ENCODE measurements at regions not wholly inside any gene's neighbourhood (a gene's known extent, or its start where the extent isn't known, plus 50 kb on each side); places are given as distances from the start of the nearest gene placed in this dataset.

DNA sequence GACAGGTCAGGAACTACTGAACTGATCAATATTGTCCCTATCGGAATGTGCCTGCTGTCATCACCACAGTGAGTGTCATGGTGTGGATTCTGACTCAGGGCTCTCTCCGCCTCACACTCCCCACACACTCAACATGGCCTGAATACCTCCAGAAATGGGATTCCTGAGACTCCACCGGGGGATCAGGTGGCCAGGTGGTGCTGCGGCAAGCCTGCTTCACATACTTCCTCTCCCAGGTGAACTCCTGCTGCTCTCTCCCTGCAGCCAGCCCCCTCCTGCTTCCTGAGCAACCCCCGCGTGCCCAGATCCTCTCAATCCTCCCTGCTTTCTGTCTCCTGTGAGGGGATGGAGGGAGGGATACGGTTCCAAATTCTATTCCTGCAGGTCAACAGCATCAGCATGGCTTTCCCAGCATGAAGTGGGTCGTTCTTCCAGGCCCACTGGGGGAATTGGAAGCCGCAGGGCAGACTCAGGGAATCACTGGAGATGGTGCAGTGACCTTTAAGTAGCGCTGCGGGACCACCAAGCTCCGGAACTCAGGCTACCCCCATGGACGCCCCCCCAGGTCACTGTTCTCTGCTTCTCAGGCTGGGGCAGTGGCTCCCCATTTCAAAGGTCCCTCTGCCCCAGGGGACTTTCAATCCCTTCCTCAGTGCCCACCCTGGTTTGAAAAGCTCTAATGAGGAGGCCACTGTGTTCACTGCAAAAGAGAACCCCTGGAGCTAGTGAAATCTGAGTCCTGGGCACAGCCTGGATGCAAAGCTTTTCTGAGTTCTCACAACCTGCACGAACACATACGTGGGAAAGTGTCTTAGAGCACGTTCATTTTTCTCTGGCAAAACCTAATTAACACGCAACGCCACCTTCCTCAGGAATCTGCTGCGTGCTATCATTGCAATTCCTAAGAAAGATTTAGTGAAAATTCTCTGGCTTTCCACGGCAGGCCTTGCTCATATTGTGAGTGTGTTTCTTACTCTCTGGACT lies 168.4 kb downstream of the ZFP36L2 start:
- TF ChIP-seq, protein P1, sequence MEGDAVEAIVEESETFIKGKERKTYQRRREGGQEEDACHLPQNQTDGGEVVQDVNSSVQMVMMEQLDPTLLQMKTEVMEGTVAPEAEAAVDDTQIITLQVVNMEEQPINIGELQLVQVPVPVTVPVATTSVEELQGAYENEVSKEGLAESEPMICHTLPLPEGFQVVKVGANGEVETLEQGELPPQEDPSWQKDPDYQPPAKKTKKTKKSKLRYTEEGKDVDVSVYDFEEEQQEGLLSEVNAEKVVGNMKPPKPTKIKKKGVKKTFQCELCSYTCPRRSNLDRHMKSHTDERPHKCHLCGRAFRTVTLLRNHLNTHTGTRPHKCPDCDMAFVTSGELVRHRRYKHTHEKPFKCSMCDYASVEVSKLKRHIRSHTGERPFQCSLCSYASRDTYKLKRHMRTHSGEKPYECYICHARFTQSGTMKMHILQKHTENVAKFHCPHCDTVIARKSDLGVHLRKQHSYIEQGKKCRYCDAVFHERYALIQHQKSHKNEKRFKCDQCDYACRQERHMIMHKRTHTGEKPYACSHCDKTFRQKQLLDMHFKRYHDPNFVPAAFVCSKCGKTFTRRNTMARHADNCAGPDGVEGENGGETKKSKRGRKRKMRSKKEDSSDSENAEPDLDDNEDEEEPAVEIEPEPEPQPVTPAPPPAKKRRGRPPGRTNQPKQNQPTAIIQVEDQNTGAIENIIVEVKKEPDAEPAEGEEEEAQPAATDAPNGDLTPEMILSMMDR (IDR thresholded peaks at IDR 0.05; ENCODE audit: low read depth, low read length) = no peak
- no peak for TF ChIP-seq POLR2A (IDR thresholded peaks at IDR 0.05; ENCODE audit: extremely low read depth, insufficient read length)
- TF ChIP-seq MAX (IDR thresholded peaks at IDR 0.05; ENCODE audit: low read depth, low read length) = no peak
- no peak for TF ChIP-seq MYC (IDR thresholded peaks at IDR 0.05; ENCODE audit: low read depth, low read length)
